OCI-LY1 (cell line): ENCODE measurements at regions not wholly inside any gene's neighbourhood (a gene's known extent, or its start where the extent isn't known, plus 50 kb on each side); places are given as distances from the start of the nearest gene placed in this dataset.
"Not testable (repeated sequence)": the region's sequence is repeated elsewhere in the genome, so short reads cannot be mapped to it uniquely, and the experiment has no call there.

ENCODE experiments used
- EZH2 ChIP-seq: fragments of 200-600 bp; sonication (generic), shearing (Covaris generic); IDR thresholded peaks from 2 replicates; pipeline ENCODE4 v1.8.0; 2017; ENCODE audit warnings: borderline replicate concordance, mixed run types, mild to moderate bottlenecking, antibody characterized with exemption, low read length, moderate library complexity, mixed read lengths
- TF ChIP-seq, protein P1 (sequence below): fragments of 200-600 bp; sonication (generic), shearing (Covaris generic); IDR thresholded peaks from 2 replicates; pipeline ENCODE4 v1.5.1; 2017; ENCODE audit warnings: mild to moderate bottlenecking, antibody characterized with exemption, low read length, moderate library complexity, mixed read lengths

DNA sequence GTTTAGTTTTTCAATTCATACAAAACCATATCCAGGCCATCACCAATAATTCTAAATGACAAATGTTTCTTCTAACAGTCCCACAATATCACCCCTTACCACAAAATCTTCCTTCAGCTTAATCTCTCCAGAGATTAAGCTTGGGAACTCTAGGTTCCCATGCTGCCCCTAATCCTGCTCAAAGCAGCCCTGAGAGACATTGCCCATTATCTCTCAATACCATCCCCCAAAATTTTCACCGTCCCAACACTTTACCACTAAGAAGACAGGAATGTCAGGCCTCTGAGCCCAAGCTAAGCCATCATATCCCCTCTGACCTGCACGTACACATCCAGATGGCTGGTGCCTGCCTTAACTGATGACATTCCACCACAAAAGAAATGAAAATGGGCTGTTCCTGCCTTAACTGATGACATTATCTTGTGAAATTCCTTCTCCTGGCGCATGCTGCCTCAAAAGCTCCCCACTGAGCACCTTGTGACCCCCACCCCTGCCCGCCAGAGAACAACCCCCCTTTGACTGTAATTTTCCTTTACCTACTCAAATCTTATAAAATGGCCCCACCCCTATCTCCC, 1530.9 kb upstream of the SPRY2 start:
- not testable (repeated sequence) for TF ChIP-seq EZH2
- TF ChIP-seq, protein P1, sequence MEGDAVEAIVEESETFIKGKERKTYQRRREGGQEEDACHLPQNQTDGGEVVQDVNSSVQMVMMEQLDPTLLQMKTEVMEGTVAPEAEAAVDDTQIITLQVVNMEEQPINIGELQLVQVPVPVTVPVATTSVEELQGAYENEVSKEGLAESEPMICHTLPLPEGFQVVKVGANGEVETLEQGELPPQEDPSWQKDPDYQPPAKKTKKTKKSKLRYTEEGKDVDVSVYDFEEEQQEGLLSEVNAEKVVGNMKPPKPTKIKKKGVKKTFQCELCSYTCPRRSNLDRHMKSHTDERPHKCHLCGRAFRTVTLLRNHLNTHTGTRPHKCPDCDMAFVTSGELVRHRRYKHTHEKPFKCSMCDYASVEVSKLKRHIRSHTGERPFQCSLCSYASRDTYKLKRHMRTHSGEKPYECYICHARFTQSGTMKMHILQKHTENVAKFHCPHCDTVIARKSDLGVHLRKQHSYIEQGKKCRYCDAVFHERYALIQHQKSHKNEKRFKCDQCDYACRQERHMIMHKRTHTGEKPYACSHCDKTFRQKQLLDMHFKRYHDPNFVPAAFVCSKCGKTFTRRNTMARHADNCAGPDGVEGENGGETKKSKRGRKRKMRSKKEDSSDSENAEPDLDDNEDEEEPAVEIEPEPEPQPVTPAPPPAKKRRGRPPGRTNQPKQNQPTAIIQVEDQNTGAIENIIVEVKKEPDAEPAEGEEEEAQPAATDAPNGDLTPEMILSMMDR, result not testable (repeated sequence)
